ENCODE measurements at regions not wholly inside any gene's neighbourhood (a gene's known extent, or its start where the extent isn't known, plus 50 kb on each side); places are given as distances from the start of the nearest gene placed in this dataset.

DNA sequence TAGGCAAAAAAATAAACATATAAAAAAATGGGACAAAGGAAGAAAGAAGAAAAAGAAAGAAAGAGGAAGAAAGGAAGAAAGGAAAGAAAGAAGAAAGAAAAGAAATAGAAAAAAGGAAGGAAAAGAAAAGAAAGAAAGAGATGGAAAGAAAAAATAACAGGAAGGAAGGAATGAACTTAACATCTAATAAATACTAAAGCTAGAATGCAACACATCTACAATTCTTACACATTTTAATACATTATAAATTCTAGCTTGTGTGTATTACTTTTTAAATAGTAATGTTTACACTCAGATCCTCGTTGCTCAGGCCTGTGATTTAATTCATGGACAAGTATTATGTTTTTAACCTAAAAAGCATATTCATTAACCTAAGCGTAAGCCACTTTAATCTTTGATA, 703.0 kb upstream of the KIF2B start:
- TF ChIP-seq, protein P1, sequence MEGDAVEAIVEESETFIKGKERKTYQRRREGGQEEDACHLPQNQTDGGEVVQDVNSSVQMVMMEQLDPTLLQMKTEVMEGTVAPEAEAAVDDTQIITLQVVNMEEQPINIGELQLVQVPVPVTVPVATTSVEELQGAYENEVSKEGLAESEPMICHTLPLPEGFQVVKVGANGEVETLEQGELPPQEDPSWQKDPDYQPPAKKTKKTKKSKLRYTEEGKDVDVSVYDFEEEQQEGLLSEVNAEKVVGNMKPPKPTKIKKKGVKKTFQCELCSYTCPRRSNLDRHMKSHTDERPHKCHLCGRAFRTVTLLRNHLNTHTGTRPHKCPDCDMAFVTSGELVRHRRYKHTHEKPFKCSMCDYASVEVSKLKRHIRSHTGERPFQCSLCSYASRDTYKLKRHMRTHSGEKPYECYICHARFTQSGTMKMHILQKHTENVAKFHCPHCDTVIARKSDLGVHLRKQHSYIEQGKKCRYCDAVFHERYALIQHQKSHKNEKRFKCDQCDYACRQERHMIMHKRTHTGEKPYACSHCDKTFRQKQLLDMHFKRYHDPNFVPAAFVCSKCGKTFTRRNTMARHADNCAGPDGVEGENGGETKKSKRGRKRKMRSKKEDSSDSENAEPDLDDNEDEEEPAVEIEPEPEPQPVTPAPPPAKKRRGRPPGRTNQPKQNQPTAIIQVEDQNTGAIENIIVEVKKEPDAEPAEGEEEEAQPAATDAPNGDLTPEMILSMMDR (tag by site-specific recombination; IDR thresholded peaks at IDR 0.05): no peak
- TF ChIP-seq ZNF175 (tag by site-specific recombination; IDR thresholded peaks at IDR 0.05): no peak
- no peak for TF ChIP-seq ZNF785 (tag by site-specific recombination; IDR thresholded peaks at IDR 0.05)
- no peak for TF ChIP-seq ZNF211 (tag by site-specific recombination; IDR thresholded peaks at IDR 0.05; ENCODE audit: low read depth)
- TF ChIP-seq ZNF174 (tag by site-specific recombination; IDR thresholded peaks at IDR 0.05): no peak
- TF ChIP-seq ZNF792 (tag by site-specific recombination; IDR thresholded peaks at IDR 0.05): no peak
- TF ChIP-seq, protein P2, sequence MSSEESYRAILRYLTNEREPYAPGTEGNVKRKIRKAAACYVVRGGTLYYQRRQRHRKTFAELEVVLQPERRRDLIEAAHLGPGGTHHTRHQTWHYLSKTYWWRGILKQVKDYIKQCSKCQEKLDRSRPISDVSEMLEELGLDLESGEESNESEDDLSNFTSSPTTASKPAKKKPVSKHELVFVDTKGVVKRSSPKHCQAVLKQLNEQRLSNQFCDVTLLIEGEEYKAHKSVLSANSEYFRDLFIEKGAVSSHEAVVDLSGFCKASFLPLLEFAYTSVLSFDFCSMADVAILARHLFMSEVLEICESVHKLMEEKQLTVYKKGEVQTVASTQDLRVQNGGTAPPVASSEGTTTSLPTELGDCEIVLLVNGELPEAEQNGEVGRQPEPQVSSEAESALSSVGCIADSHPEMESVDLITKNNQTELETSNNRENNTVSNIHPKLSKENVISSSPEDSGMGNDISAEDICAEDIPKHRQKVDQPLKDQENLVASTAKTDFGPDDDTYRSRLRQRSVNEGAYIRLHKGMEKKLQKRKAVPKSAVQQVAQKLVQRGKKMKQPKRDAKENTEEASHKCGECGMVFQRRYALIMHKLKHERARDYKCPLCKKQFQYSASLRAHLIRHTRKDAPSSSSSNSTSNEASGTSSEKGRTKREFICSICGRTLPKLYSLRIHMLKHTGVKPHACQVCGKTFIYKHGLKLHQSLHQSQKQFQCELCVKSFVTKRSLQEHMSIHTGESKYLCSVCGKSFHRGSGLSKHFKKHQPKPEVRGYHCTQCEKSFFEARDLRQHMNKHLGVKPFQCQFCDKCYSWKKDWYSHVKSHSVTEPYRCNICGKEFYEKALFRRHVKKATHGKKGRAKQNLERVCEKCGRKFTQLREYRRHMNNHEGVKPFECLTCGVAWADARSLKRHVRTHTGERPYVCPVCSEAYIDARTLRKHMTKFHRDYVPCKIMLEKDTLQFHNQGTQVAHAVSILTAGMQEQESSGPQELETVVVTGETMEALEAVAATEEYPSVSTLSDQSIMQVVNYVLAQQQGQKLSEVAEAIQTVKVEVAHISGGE (tag by site-specific recombination; conservative IDR thresholded peaks at IDR 0.05; ENCODE audit: low read depth): no peak
- TF ChIP-seq ZNF585B (tag by site-specific recombination; IDR thresholded peaks at IDR 0.05): no peak
- TF ChIP-seq ZNF311 (tag by site-specific recombination; IDR thresholded peaks at IDR 0.05; ENCODE audit: borderline replicate concordance): no peak
- no peak for TF ChIP-seq ZNF24 (tag by site-specific recombination; IDR thresholded peaks at IDR 0.05)
- no peak for TF ChIP-seq TCF7L2 (IDR thresholded peaks at IDR 0.05; ENCODE audit: borderline replicate concordance, low read depth, low read length)
- TF ChIP-seq KLF16 (tag by site-specific recombination; IDR thresholded peaks at IDR 0.05): no peak
- TF ChIP-seq, protein P3, sequence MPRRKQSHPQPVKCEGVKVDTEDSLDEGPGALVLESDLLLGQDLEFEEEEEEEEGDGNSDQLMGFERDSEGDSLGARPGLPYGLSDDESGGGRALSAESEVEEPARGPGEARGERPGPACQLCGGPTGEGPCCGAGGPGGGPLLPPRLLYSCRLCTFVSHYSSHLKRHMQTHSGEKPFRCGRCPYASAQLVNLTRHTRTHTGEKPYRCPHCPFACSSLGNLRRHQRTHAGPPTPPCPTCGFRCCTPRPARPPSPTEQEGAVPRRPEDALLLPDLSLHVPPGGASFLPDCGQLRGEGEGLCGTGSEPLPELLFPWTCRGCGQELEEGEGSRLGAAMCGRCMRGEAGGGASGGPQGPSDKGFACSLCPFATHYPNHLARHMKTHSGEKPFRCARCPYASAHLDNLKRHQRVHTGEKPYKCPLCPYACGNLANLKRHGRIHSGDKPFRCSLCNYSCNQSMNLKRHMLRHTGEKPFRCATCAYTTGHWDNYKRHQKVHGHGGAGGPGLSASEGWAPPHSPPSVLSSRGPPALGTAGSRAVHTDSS (tag by site-specific recombination; IDR thresholded peaks at IDR 0.05): no peak
